A673 (cell line): ENCODE measurements at regions not wholly inside any gene's neighbourhood (a gene's known extent, or its start where the extent isn't known, plus 50 kb on each side); places are given as distances from the start of the nearest gene placed in this dataset.
"Not testable (repeated sequence)": the region's sequence is repeated elsewhere in the genome, so short reads cannot be mapped to it uniquely, and the experiment has no call there.

Source experiments
- BruUV-seq: library from RNA; stranded (reverse); fragments of 400-500 nt; replicated peaks from 2 replicates; lab custom pipeline; 2021; lab: Mats Ljungman, UMichigan
- CTCF ChIA-PET: fragments of 300-600 bp; sonication (Branson Sonifier 250); formaldehyde crosslinking; loops from one replicate; lab custom pipeline; 2022; ENCODE audit warnings: antibody characterized with exemption; lab: Charles Lee
- POLR2A ChIA-PET: fragments of 300-600 bp; sonication (Branson Sonifier 250); formaldehyde crosslinking; loops from one replicate; lab custom pipeline; 2022; ENCODE audit warnings: antibody characterized with exemption; ENCODE audit not compliant: low non-redundant PET; lab: Charles Lee
- DNase-seq: peaks from one replicate; pipeline ENCODE4 v3.0.0-alpha.2; 2015; ENCODE audit warnings: low spot score
- H3K27ac ChIP-seq: fragments of 200-600 bp; sonication (generic); 2 replicates; pipeline ENCODE4 v1.5.1; 2016; ENCODE audit warnings: mixed run types, low read depth, mild to moderate bottlenecking, mixed read lengths, antibody characterized with exemption, low read length; ENCODE audit not compliant: poor library complexity, severe bottlenecking
- H3K27me3 ChIP-seq: fragments of 200-600 bp; sonication (generic); replicated peaks from 2 replicates; pipeline ENCODE4 v1.6.1; 2017; ENCODE audit warnings: mixed run types, low read depth, mild to moderate bottlenecking, mixed read lengths, antibody characterized with exemption, low read length; ENCODE audit not compliant: insufficient read depth, poor library complexity
- H3K36me3 ChIP-seq: fragments of 200-600 bp; sonication (generic); 2 replicates; pipeline ENCODE4 v1.6.1; 2016; ENCODE audit warnings: mixed run types, mild to moderate bottlenecking, mixed read lengths, antibody characterized with exemption, low read length; ENCODE audit not compliant: insufficient read depth, poor library complexity, severe bottlenecking
- H3K4me1 ChIP-seq: fragments of 200-600 bp; sonication (generic); 2 replicates; pipeline ENCODE4 v1.6.1; 2017; ENCODE audit warnings: mixed run types, mild to moderate bottlenecking, mixed read lengths, antibody characterized with exemption, low read length; ENCODE audit not compliant: insufficient read depth, poor library complexity, severe bottlenecking
- H3K4me3 ChIP-seq: fragments of 200-600 bp; sonication (generic); 2 replicates; pipeline ENCODE4 v1.5.1; 2016; ENCODE audit warnings: low read depth, mixed run types, mild to moderate bottlenecking, mixed read lengths, low read length; ENCODE audit not compliant: poor library complexity, severe bottlenecking
- H3K9me3 ChIP-seq: fragments of 200-600 bp; sonication (generic); 2 replicates; pipeline ENCODE4 v1.6.1; 2016; ENCODE audit warnings: mixed run types, low read depth, mild to moderate bottlenecking, mixed read lengths, antibody characterized with exemption, low read length; ENCODE audit not compliant: poor library complexity, severe bottlenecking
- CTCF ChIP-seq: fragments of 300-800, 200-600 bp; sonication (generic); conservative IDR thresholded peaks from 2 replicates; pipeline ENCODE4 v1.5.1; 2017; ENCODE audit warnings: low read depth, mild to moderate bottlenecking, antibody characterized with exemption, low read length, moderate library complexity, mixed read lengths
- EZH2 ChIP-seq: fragments of 200-600 bp; sonication (generic); IDR thresholded peaks from 2 replicates; pipeline ENCODE4 v1.6.1; 2017; ENCODE audit warnings: borderline replicate concordance, low read depth, mild to moderate bottlenecking, mixed read lengths, antibody characterized with exemption, low read length; ENCODE audit not compliant: poor library complexity, severe bottlenecking
- intact Hi-C: fragments of 100-400 bp; cut with micrococcal nuclease; formaldehyde crosslinking; loops from one replicate; pipeline ENCODE4 v1.10.0; 2022; ENCODE audit not compliant: unreplicated experiment

GRCh38 chr1:95893921-95894320, 659.9 kb downstream of the RWDD3 start:
- TF ChIP-seq CTCF: no peak
- TF ChIP-seq EZH2: no peak
- BruUV-seq: no TSS peak
- DNase-seq: no peak
- Histone ChIP-seq H3K36me3 (no peaks in the 10 kb centered on the region), H3K27ac (no peak overlapping the region), H3K9me3 (peaks cover 5% of the 10 kb centered on the region), H3K4me3 (no peak overlapping the region), H3K27me3 (no peaks in the 10 kb centered on the region), H3K4me1 (no peaks in the 10 kb centered on the region)
- ChIA-PET CTCF (no interaction called here), POLR2A (no interaction called here)
- intact Hi-C loops: no loop called here

GRCh38 chr1:95903060-95903459, 669.0 kb downstream of the RWDD3 start:
- H3K27me3 ChIP-seq: no peaks in the 10 kb centered on the region
- no peaks in the 10 kb centered on the region for H3K36me3 ChIP-seq
- no peak overlapping the region for H3K4me3 ChIP-seq
- H3K4me1 ChIP-seq: no peaks in the 10 kb centered on the region
- TF ChIP-seq EZH2 (no peak), CTCF (no peak)
- ChIA-PET POLR2A (no interaction called here), CTCF (no interaction called here)
- intact Hi-C loops: no loop called here
- no peak for DNase-seq
- no peaks in the 10 kb centered on the region for H3K9me3 ChIP-seq
- BruUV-seq: no TSS peak
- no peak overlapping the region for H3K27ac ChIP-seq

GRCh38 chr1:95905818-95906395, 671.9 kb downstream of the RWDD3 start:
- no TSS peak for BruUV-seq
- Histone ChIP-seq H3K27me3 (no peaks in the 10 kb centered on the region), H3K9me3 (no peaks in the 10 kb centered on the region), H3K36me3 (no peaks in the 10 kb centered on the region), H3K4me1 (no peaks in the 10 kb centered on the region), H3K4me3 (no peak overlapping the region), H3K27ac (no peak overlapping the region)
- POLR2A ChIA-PET: no interaction called here
- intact Hi-C loops: no loop called here
- no peak for TF ChIP-seq EZH2
- no peak for TF ChIP-seq CTCF
- no peak for DNase-seq
- CTCF ChIA-PET: no interaction called here

GRCh38 chr1:95911739-95912138, 677.7 kb downstream of the RWDD3 start:
- H3K27me3 ChIP-seq, H3K36me3 ChIP-seq, BruUV-seq, intact Hi-C loops, H3K4me3 ChIP-seq, H3K9me3 ChIP-seq, CTCF ChIA-PET, H3K27ac ChIP-seq, POLR2A ChIA-PET, H3K4me1 ChIP-seq: not testable (repeated sequence)
- DNase-seq: peak; percentile 3
